Esophagus muscularis mucosa (tissue), 3 donors: ENCODE measurements at regions not wholly inside any gene's neighbourhood (a gene's known extent, or its start where the extent isn't known, plus 50 kb on each side); places are given as distances from the start of the nearest gene placed in this dataset.

ENCODE experiments used
- POLR2A ChIP-seq: fragments of 450-650 bp; IDR thresholded peaks from one replicate; pipeline ENCODE4 v1.6.1; 2017; ENCODE audit warnings: antibody characterized with exemption, moderate library complexity, mild to moderate bottlenecking, low read depth
- POLR2AphosphoS5 ChIP-seq, 2 donors: sonication (generic); formaldehyde crosslinking; IDR thresholded peaks; one replicate each; pipeline ENCODE4 v1.6.1; 2017; ENCODE audit warnings: antibody characterized with exemption in 2 of 2
- TF ChIP-seq, protein P1 (sequence below), 3 experiments: fragments of 200-600 bp in 2 of 3; fragments of 450-650 bp in 1 of 3; sonication (generic) in 2 of 3; IDR thresholded peaks; one replicate each; pipeline ENCODE4 v1.5.1; 2017 to 2019; ENCODE audit warnings: antibody characterized with exemption in 3 of 3, mild to moderate bottlenecking in 2 of 3, moderate library complexity in 1 of 3

- TF ChIP-seq POLR2A: no peak
- TF ChIP-seq POLR2AphosphoS5 (IDR thresholded peaks at IDR 0.05): no peak
- TF ChIP-seq, protein P1, sequence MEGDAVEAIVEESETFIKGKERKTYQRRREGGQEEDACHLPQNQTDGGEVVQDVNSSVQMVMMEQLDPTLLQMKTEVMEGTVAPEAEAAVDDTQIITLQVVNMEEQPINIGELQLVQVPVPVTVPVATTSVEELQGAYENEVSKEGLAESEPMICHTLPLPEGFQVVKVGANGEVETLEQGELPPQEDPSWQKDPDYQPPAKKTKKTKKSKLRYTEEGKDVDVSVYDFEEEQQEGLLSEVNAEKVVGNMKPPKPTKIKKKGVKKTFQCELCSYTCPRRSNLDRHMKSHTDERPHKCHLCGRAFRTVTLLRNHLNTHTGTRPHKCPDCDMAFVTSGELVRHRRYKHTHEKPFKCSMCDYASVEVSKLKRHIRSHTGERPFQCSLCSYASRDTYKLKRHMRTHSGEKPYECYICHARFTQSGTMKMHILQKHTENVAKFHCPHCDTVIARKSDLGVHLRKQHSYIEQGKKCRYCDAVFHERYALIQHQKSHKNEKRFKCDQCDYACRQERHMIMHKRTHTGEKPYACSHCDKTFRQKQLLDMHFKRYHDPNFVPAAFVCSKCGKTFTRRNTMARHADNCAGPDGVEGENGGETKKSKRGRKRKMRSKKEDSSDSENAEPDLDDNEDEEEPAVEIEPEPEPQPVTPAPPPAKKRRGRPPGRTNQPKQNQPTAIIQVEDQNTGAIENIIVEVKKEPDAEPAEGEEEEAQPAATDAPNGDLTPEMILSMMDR (IDR thresholded peaks at IDR 0.05): no peak
Observed at GRCh38 chr4:29948858-29949257, 771.3 kb upstream of the PCDH7 start.
